ENCODE measurements at regions not wholly inside any gene's neighbourhood (a gene's known extent, or its start where the extent isn't known, plus 50 kb on each side); places are given as distances from the start of the nearest gene placed in this dataset.

DNA sequence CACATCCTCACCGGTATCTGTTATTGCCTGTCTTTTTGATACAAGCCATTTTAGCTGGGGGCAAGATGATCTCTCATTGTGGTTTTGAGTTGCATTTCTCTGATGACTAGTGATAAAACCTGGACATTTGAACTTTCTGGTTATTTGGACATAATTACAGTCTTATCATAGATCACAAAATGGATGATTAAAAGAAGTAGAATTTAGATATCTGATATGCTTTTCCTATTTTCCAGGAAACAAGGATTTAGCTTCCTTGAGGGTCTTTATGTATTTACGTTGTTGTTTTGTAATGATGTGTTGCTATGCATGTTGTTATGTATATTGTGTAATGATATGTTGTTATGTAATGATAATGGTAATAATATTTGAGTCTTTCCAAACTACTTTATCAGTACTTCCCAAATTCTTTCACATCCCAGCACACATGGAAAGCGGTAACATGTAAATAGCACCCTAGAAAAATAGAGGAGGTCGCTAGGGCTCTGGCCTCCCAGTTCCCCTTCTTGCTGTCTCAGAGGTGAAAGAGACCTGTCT lies 53.8 kb downstream of the GJD2 start:
- no peak overlapping the region for H3K4me3 ChIP-seq (ENCODE audit: low read length)
- no peak for DNase-seq (ENCODE audit: low read depth)
- TF ChIP-seq, protein P1, sequence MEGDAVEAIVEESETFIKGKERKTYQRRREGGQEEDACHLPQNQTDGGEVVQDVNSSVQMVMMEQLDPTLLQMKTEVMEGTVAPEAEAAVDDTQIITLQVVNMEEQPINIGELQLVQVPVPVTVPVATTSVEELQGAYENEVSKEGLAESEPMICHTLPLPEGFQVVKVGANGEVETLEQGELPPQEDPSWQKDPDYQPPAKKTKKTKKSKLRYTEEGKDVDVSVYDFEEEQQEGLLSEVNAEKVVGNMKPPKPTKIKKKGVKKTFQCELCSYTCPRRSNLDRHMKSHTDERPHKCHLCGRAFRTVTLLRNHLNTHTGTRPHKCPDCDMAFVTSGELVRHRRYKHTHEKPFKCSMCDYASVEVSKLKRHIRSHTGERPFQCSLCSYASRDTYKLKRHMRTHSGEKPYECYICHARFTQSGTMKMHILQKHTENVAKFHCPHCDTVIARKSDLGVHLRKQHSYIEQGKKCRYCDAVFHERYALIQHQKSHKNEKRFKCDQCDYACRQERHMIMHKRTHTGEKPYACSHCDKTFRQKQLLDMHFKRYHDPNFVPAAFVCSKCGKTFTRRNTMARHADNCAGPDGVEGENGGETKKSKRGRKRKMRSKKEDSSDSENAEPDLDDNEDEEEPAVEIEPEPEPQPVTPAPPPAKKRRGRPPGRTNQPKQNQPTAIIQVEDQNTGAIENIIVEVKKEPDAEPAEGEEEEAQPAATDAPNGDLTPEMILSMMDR (conservative IDR thresholded peaks at IDR 0.05; ENCODE audit: low read length) = no peak

GRCh38 chr15:34699968-34700640 lies 54.7 kb downstream of the GJD2 start:
- DNase-seq (ENCODE audit: low read depth) = peak; percentile 6
- no peak overlapping the region for H3K4me3 ChIP-seq (ENCODE audit: low read length)
- TF ChIP-seq, protein P1 (conservative IDR thresholded peaks at IDR 0.05; ENCODE audit: low read length) = no peak

- no peak for DNase-seq (ENCODE audit: low read depth)
- TF ChIP-seq, protein P1 (conservative IDR thresholded peaks at IDR 0.05; ENCODE audit: low read length) = no peak
- no peak overlapping the region for H3K4me3 ChIP-seq (ENCODE audit: low read length)
These were observed 58.3 kb downstream of the GJD2 start for GRCh38 chr15:34696506-34696905.

- no peak for DNase-seq (ENCODE audit: low read depth)
- TF ChIP-seq, protein P1 (conservative IDR thresholded peaks at IDR 0.05; ENCODE audit: low read length) = no peak
These were observed 61.6 kb downstream of the GJD2 start for GRCh38 chr15:34693053-34693744.

GRCh38 chr15:34691034-34691433 lies 63.8 kb downstream of the GJD2 start:
- H3K4me3 ChIP-seq (ENCODE audit: low read length) = no peak overlapping the region
- TF ChIP-seq, protein P1 (conservative IDR thresholded peaks at IDR 0.05; ENCODE audit: low read length) = no peak
- no peak for DNase-seq (ENCODE audit: low read depth)

More at GRCh38 chr15:34693053-34693744, 61.6 kb downstream of the GJD2 start:
- no peak overlapping the region for H3K4me3 ChIP-seq (ENCODE audit: low read length)

DNA sequence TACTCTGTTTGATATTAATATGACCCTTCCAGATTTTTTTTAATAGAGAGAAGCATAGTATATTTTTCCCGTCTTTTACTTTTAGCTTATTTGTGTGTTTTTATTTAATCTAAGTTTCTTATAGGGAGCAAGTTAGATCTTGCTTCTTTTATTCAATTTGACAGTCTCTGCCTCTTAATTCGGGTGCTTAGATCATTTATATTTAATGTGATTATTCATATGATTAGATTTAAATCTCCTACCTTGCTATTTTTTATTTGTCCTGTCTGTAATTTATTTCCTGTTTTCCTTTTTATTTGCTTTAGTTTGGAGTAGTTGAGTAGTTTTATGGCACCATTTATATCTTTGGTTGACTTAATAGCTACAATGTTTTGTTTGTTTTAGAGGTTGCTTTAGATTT lies 66.1 kb downstream of the GJD2 start:
- no peak for DNase-seq (ENCODE audit: low read depth)
- no peak overlapping the region for H3K4me3 ChIP-seq (ENCODE audit: low read length)
- TF ChIP-seq, protein P1 (conservative IDR thresholded peaks at IDR 0.05; ENCODE audit: low read length) = no peak

DNA sequence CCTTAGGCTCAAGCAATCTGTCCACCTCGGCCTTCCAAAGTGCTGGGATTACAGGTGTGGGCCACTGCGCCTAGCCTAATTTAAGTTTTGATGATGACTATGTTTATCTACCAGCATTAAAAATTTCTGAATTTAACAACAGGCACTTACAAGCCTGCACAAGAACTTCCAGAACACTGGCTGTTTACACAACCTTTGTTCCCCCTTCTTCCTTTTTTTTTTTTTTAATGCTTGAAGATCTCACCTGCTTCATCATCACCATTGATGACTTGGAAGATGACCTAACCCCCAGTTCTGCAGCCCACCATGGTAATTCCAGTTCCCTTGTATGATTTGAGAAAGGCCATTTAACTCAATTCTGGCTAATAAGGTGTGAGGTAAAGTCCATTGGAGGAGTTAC lies 70.4 kb downstream of the GJD2 start:
- no peak for DNase-seq (ENCODE audit: low read depth)
- TF ChIP-seq, protein P1 (conservative IDR thresholded peaks at IDR 0.05; ENCODE audit: low read length) = no peak
- H3K4me3 ChIP-seq (ENCODE audit: low read length) = no peak overlapping the region
